ENCODE measurements at regions not wholly inside any gene's neighbourhood (a gene's known extent, or its start where the extent isn't known, plus 50 kb on each side); places are given as distances from the start of the nearest gene placed in this dataset.
"Not testable (repeated sequence)": the region's sequence is repeated elsewhere in the genome, so short reads cannot be mapped to it uniquely, and the experiment has no call there.

DNA sequence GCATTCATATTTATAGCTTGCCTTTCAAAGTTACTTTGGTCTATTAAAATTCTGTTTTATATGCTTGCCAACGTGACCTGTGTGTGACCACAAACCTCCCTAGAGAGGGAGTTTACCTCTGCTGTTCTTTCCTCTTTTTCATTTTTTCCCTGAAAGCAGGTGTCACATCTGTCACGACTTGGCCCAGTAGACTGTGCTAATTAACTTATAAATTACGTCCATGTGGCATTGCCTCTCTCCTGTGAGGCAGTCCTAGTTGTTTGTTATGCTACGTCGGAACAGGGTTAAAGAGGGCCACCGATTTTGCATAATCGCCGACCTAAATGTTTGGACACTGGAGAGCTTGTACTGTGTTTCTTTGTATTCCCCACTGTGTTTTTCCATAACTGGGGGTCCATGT, 343.9 kb upstream of the FLRT2 start:
- DNase-seq (ENCODE audit: low read depth): no peak
- no peak overlapping the region for H3K4me3 ChIP-seq (ENCODE audit: low read depth, low read length)
- TF ChIP-seq, protein P1, sequence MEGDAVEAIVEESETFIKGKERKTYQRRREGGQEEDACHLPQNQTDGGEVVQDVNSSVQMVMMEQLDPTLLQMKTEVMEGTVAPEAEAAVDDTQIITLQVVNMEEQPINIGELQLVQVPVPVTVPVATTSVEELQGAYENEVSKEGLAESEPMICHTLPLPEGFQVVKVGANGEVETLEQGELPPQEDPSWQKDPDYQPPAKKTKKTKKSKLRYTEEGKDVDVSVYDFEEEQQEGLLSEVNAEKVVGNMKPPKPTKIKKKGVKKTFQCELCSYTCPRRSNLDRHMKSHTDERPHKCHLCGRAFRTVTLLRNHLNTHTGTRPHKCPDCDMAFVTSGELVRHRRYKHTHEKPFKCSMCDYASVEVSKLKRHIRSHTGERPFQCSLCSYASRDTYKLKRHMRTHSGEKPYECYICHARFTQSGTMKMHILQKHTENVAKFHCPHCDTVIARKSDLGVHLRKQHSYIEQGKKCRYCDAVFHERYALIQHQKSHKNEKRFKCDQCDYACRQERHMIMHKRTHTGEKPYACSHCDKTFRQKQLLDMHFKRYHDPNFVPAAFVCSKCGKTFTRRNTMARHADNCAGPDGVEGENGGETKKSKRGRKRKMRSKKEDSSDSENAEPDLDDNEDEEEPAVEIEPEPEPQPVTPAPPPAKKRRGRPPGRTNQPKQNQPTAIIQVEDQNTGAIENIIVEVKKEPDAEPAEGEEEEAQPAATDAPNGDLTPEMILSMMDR (IDR thresholded peaks at IDR 0.05; ENCODE audit: control insufficient read depth, extremely low read depth, insufficient read depth): no peak

DNA sequence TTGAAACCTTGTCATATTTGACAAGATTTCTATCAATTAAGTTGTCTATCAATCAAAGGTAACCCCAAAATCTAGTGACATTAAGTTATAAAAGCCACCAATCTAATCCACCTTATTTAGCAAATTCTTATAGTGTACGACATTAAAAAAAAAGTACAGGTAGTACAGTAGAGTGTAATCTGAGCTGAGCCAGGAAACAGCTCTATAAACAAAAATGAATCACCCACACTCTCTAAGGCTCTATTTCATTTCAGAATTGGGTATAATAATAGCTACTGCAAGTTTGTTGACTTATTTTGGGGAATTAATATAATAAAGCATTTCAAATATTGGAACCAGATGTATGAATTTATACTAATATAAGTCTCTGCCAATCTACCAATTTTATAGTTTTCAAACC, 342.4 kb upstream of the FLRT2 start:
- no peak overlapping the region for H3K4me3 ChIP-seq (ENCODE audit: low read depth, low read length)
- no peak for DNase-seq (ENCODE audit: low read depth)
- TF ChIP-seq, protein P1 (IDR thresholded peaks at IDR 0.05; ENCODE audit: control insufficient read depth, extremely low read depth, insufficient read depth): no peak

DNA sequence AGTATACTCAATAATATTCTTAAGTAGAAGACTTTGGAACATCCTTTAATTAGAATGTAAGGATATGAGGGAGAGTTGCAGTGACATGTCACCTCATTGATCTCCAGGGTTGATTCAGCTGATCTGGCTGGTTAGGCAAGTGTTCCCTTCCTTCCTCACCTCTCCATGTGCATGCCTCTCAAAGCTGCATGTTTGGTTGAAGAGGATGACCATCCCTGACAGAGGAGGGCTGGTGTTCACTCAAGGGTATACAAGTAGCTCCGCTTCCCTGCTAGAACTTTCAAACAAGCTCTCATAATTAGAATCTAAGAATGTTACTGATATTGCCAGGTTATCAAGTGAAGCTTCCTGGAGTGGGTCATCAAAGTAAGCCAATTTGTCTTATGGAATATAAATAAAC, 341.1 kb upstream of the FLRT2 start:
- no peak overlapping the region for H3K4me3 ChIP-seq (ENCODE audit: low read depth, low read length)
- no peak for DNase-seq (ENCODE audit: low read depth)
- TF ChIP-seq, protein P1 (IDR thresholded peaks at IDR 0.05; ENCODE audit: control insufficient read depth, extremely low read depth, insufficient read depth): no peak

DNA sequence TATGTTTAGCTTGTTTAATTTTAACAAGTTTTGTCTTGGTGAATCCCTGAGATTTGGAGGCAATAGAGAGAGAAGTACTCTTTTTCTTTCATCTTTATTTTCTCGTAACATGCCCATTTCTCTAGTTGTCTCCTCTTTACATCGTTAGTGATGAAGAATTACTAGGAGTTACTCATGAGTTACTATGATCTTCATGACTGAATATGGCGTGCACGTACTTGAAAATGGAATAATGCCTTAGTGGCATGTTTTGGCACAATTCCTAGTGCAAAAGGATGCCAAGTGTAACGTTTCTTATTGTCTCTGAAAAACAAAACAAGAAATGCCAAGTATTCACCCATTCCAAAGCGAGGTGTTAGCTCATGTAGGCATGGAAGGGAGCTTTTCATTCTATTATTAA, 340.7 kb upstream of the FLRT2 start:
- H3K4me3 ChIP-seq (ENCODE audit: low read depth, low read length); DNase-seq (ENCODE audit: low read depth): not testable (repeated sequence)

DNA sequence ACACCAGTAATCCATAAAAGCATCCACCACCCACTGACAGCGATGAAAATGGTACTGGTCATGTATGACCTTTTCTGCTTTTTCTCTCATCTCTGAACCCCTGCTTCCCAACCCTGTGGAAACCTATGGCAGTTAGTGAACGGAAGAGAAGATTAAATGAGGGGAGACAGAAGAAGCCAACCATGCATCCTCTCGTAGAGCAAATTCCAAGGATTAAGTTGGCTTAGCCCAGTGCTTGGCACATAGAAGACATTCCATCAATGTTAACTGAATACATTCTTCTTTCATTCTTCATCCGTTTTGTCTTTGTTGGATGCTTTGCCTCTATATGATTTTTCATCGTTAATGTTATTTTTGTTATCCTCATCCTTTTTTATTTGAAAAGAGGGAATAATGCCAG, 339.7 kb upstream of the FLRT2 start:
- H3K4me3 ChIP-seq (ENCODE audit: low read depth, low read length): no peak overlapping the region
- DNase-seq (ENCODE audit: low read depth): no peak
- TF ChIP-seq, protein P1 (IDR thresholded peaks at IDR 0.05; ENCODE audit: control insufficient read depth, extremely low read depth, insufficient read depth): no peak

DNA sequence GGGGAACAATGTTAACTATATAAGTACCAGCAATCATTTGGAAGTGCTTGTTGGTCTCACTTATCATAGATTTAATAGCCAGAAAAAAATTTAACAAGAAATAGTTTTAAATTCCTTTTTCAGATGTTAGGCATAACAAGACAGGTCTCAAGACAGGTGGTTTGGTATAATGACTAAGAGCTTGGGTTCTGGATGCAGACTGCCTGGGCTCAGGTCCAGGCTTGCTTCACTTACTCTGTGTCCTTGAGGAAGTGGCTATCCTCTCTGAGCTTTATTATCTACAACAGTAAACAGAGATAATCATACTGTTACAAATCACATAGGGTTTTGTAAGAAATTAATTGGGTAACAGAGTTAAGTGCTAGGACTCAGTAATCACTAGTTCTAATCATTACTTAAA, 338.0 kb upstream of the FLRT2 start:
- H3K4me3 ChIP-seq (ENCODE audit: low read depth, low read length): no peak overlapping the region
- TF ChIP-seq, protein P1 (IDR thresholded peaks at IDR 0.05; ENCODE audit: control insufficient read depth, extremely low read depth, insufficient read depth): no peak
- DNase-seq (ENCODE audit: low read depth): no peak

DNA sequence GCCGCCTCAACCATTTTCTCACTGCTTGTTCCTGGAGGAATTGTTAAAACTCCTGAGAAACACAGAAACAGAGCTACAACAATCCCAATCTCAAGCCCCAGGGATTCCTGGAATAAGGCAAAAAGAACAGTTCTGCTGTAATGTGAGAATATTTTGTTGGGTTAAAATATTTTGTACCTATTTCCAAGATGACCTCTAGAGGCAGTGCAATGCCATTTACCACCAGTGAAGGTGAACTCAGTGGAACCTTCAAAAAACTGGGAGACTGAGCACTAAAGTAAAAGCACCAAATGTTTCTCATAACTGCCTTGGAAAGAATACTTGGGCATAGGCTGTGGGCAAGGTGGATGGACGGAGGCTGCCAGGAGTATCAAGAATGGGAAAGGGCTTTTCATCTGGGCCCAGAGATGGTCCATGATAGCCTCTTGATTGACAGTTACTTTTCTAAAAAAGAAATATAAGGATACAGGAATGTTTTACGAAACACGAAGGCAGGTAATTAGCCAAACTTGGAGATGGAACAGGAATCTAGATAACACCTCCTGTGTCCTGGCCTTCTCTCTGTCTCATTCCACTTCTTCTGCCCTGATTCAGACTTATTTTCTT, 334.0 kb upstream of the FLRT2 start:
- no peak for DNase-seq (ENCODE audit: low read depth)

More for the DNA sequence above, 334.0 kb upstream of the FLRT2 start:
- no peak overlapping the region for H3K4me3 ChIP-seq (ENCODE audit: low read depth, low read length)
- TF ChIP-seq, protein P1 (IDR thresholded peaks at IDR 0.05; ENCODE audit: control insufficient read depth, extremely low read depth, insufficient read depth): peak; percentile 56

Measured in LNCaP clone FGC (cell line).